IMR-90 (cell line): ENCODE measurements at regions not wholly inside any gene's neighbourhood (a gene's known extent, or its start where the extent isn't known, plus 50 kb on each side); places are given as distances from the start of the nearest gene placed in this dataset.

Experiments
- BHLHE40 ChIP-seq: fragments of 150-350 bp; IDR thresholded peaks from 2 replicates; pipeline ENCODE4 v1.6.1; 2016; ENCODE audit warnings: mild to moderate bottlenecking, low read depth, low read length
- CEBPB ChIP-seq: IDR thresholded peaks from 2 replicates; pipeline ENCODE4 v1.6.1; 2012; ENCODE audit warnings: low read depth, low read length, improper control_type of control experiment
- CTCF ChIP-seq: conservative IDR thresholded peaks from 2 replicates; pipeline ENCODE4 v1.5.1; 2012; ENCODE audit warnings: mild to moderate bottlenecking, low read depth, low read length, improper control_type of control experiment
- ELK1 ChIP-seq: fragments of 150-350 bp; IDR thresholded peaks from 2 replicates; pipeline ENCODE4 v1.6.1; 2016; ENCODE audit warnings: low read depth, mild to moderate bottlenecking, low read length, moderate library complexity, borderline replicate concordance
- FOS ChIP-seq: fragments of 150-350 bp; IDR thresholded peaks from 2 replicates; pipeline ENCODE4 v1.6.1; 2016; ENCODE audit warnings: low read depth, low read length
- MAFK ChIP-seq: IDR thresholded peaks from 2 replicates; pipeline ENCODE4 v1.6.1; 2012; ENCODE audit warnings: low read depth, low read length, improper control_type of control experiment
- MXI1 ChIP-seq: IDR thresholded peaks from 2 replicates; pipeline ENCODE4 v1.6.1; 2012; ENCODE audit warnings: low read depth, mild to moderate bottlenecking, low read length, moderate library complexity, borderline replicate concordance
- POLR2A ChIP-seq: IDR thresholded peaks from 2 replicates; pipeline ENCODE4 v1.6.1; 2012; ENCODE audit warnings: mild to moderate bottlenecking, low read depth, low read length
- RAD21 ChIP-seq: IDR thresholded peaks from 2 replicates; pipeline ENCODE4 v1.6.1; 2012; ENCODE audit warnings: low read length, improper control_type of control experiment
- RCOR1 ChIP-seq: IDR thresholded peaks from 2 replicates; pipeline ENCODE4 v1.6.1; 2012; ENCODE audit warnings: mild to moderate bottlenecking, low read length, improper control_type of control experiment; ENCODE audit not compliant: insufficient replicate concordance
- RFX5 ChIP-seq: IDR thresholded peaks from 2 replicates; pipeline ENCODE4 v1.8.0; 2012; ENCODE audit warnings: low read depth, mild to moderate bottlenecking, low read length, moderate library complexity
- SMC3 ChIP-seq: fragments of 150-350 bp; IDR thresholded peaks from 2 replicates; pipeline ENCODE4 v1.6.1; 2016; ENCODE audit warnings: low read depth, mild to moderate bottlenecking, antibody characterized with exemption, low read length, moderate library complexity
- USF2 ChIP-seq: fragments of 150-350 bp; IDR thresholded peaks from 2 replicates; pipeline ENCODE4 v1.6.1; 2017; ENCODE audit warnings: mild to moderate bottlenecking, antibody characterized with exemption, low read length, low read depth

- TF ChIP-seq CTCF: no peak
- no peak for TF ChIP-seq POLR2A
- no peak for TF ChIP-seq USF2
- TF ChIP-seq FOS: no peak
- no peak for TF ChIP-seq ELK1
- TF ChIP-seq RAD21: no peak
- no peak for TF ChIP-seq BHLHE40
- no peak for TF ChIP-seq SMC3
- TF ChIP-seq CEBPB: no peak
- no peak for TF ChIP-seq RFX5
- no peak for TF ChIP-seq MXI1
- TF ChIP-seq RCOR1: no peak
- no peak for TF ChIP-seq MAFK
Observed at GRCh38 chr13:86601351-86601750, 802.1 kb upstream of the SLITRK6 start.
